Heart left ventricle (tissue), 13 donors: ENCODE measurements at regions not wholly inside any gene's neighbourhood (a gene's known extent, or its start where the extent isn't known, plus 50 kb on each side); places are given as distances from the start of the nearest gene placed in this dataset.

Experiments used
- POLR2A ChIP-seq, 2 donors: fragments of 450-650 bp; IDR thresholded peaks; one replicate each; pipeline ENCODE4 v1.6.1; 2017; ENCODE audit warnings: antibody characterized with exemption in 2 of 2, mild to moderate bottlenecking in 2 of 2, moderate library complexity in 2 of 2
- TF ChIP-seq, protein P1 (sequence below), 12 donors: fragments of 200-600 bp; sonication (generic) in 4 of 12; IDR thresholded peaks; one replicate each; pipeline versions ENCODE4 v1.5.0 to v1.8.0; 2018 to 2022; ENCODE audit warnings: antibody characterized with exemption in 12 of 12, mild to moderate bottlenecking in 5 of 12
- donor health status: ischemic (EF 13 %, LVEDD 7.1; RV severe dilation, severe dysfunction).
- donor health status: DM: no; HTN: yes; CAD: no.
- donor health status: DM: no; HTN: no; CAD: no.
- donor health status: ischemic (EF 25% LVEDD 6.9; RV normal size, moderate dysfunction).
- donor health status: ischemic (EF 25% LVEDD 5.7; RV mildly dilated, moderate dysfunction).
- donor health status: ischemic (EF 35%, LVEDD 5.7; RV mildly dilated, moderate dysfunction).
- donor health status: nonischemic (EF 11% LVEDD 7.7; RV severe dilation, severe dysfunction).
- donor health status: DM: yes; HTN: yes; CAD: no.
- donor health status: PGD.
- donor health status: ischemic (EF 29% LVEDD 5.4; RV normal size, mild dysfunction).
- donor health status: nonischemic (EF 23%, LVEDD 6.1; RV moderate dilation, normal function).

DNA sequence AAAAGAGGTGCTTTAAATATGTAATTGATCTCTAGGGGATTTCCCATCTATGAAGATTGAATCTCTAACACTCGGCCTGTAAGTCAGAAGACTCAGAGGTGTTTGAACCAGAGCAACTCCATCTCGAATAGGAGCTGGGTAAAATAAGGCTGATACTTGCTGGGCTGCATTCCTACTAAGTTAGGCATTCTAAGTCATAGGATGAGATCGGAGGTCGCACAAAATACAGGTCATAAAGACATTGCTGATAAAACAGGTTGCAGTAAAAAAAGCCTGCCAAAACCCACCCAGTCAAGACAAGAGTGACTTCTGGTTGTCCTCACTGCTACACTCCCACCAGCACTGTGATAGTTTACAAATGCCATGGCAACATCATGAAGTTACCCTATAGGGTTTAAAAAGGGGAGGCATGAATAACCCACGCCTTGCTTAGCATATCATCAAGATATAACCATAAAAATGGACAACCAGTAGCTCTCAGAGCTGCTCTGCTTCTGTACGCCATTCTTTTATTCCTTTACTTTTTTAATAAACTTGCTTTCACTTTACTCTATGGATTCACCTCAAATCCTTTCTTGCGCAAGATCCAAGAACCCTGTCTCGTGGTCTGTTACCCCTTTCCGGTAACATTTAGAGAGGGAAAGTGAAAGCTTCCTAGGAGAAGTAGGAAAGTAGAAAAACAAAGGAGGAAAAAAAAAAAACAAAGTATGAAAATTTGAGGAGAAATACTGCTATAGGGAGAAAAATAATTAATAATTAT, 129.7 kb upstream of the PHACTR1 start:
- TF ChIP-seq, protein P1, sequence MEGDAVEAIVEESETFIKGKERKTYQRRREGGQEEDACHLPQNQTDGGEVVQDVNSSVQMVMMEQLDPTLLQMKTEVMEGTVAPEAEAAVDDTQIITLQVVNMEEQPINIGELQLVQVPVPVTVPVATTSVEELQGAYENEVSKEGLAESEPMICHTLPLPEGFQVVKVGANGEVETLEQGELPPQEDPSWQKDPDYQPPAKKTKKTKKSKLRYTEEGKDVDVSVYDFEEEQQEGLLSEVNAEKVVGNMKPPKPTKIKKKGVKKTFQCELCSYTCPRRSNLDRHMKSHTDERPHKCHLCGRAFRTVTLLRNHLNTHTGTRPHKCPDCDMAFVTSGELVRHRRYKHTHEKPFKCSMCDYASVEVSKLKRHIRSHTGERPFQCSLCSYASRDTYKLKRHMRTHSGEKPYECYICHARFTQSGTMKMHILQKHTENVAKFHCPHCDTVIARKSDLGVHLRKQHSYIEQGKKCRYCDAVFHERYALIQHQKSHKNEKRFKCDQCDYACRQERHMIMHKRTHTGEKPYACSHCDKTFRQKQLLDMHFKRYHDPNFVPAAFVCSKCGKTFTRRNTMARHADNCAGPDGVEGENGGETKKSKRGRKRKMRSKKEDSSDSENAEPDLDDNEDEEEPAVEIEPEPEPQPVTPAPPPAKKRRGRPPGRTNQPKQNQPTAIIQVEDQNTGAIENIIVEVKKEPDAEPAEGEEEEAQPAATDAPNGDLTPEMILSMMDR (IDR thresholded peaks at IDR 0.05): no peak
- TF ChIP-seq POLR2A (IDR thresholded peaks at IDR 0.05): no peak
